ENCODE measurements at regions not wholly inside any gene's neighbourhood (a gene's known extent, or its start where the extent isn't known, plus 50 kb on each side); places are given as distances from the start of the nearest gene placed in this dataset.

DNA sequence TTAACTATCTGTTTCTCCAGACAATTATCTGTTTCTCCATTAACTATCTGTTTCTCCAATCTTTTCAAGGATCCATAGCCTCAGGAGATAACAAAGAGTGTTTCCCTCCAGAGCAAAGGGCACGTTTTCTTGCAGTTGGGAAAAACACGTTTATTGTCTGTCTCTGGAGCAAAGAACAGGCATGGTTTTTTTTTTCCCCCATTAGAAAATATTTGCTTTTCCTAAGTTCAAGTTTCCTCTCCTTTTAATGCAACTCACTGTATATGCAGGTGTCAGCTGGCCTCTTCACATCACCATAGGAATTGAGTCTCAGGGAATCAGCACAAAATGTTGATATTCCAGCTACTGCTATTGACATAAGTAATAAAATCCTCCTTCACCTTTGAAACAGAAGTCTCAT, 984.4 kb downstream of the RAB28 start:
- Histone ChIP-seq H2BK5ac (ENCODE audit: low read depth, low read length, poor library complexity, severe bottlenecking) (no peak overlapping the region), H3K4ac (ENCODE audit: low read depth, low read length) (no peak overlapping the region), H2AK5ac (ENCODE audit: low read depth, low read length) (no peak overlapping the region), H3K27ac (ENCODE audit: insufficient read depth, low read length) (no peak overlapping the region), H3K56ac (ENCODE audit: extremely low read depth, insufficient read depth, low read length) (no peak overlapping the region), H4K91ac (ENCODE audit: insufficient read depth, low read depth, low read length) (no peak overlapping the region), H3K9me1 (ENCODE audit: insufficient read depth, low read length) (no peaks in the 10 kb centered on the region), H3K36me3 (ENCODE audit: control insufficient read depth, insufficient read depth, low read length) (no peaks in the 10 kb centered on the region), H3K9me3 (ENCODE audit: control insufficient read depth, insufficient read depth, low read length) (peaks cover 11% of the 10 kb centered on the region), H2AFZ (replicated peaks; ENCODE audit: low read length, poor library complexity) (no peak overlapping the region), H3K14ac (replicated peaks; ENCODE audit: low read depth, low read length) (no peak overlapping the region), H2BK20ac (ENCODE audit: low read depth, low read length) (no peak overlapping the region), H2AK9ac (replicated peaks; ENCODE audit: low read depth, low read length, poor library complexity) (no peak overlapping the region), H3K4me2 (ENCODE audit: low read depth, low read length) (no peak overlapping the region), H2BK120ac (ENCODE audit: low read depth, low read length) (no peak overlapping the region), H4K8ac (ENCODE audit: low read depth in 2 of 2, low read length in 2 of 2) (no peak overlapping the region), H4K20me1 (ENCODE audit: insufficient read depth, low read length) (no peaks in the 10 kb centered on the region), H3K18ac (ENCODE audit: low read depth, low read length) (no peak overlapping the region), H4K5ac (ENCODE audit: low read depth, low read length) (no peak overlapping the region), H3K27me3 (ENCODE audit: control insufficient read depth, insufficient read depth, low read length) (no peaks in the 10 kb centered on the region), H3K4me1 (ENCODE audit: control insufficient read depth, insufficient read depth, low read length) (no peaks in the 10 kb centered on the region), H3K4me3 (ENCODE audit: insufficient read depth, low read depth, low read length) (no peak overlapping the region), H3K9ac (ENCODE audit: low read depth, low read length) (no peak overlapping the region), H3K23ac (ENCODE audit: low read depth, low read length) (no peak overlapping the region), H2BK15ac (ENCODE audit: low read depth, low read length) (no peak overlapping the region), H3K79me1 (ENCODE audit: low read depth in 1 of 2, low read length in 2 of 2) (no peaks in the 10 kb centered on the region)
- in situ Hi-C loops (cut with MboI; ENCODE audit: low sequenced_read_pairs) (no loop called here), intact Hi-C loops (cut with micrococcal nuclease) (no loop called here), dilution Hi-C loops (cut with HindIII; ENCODE audit: low sequenced_read_pairs, unreplicated experiment) (no loop called here)
- POLR2A ChIA-PET (ENCODE audit: unreplicated experiment): no interaction called here
- no CpG with 5 or more reads among the region's 2 CpGs for WGBS, 2 experiments (ENCODE audit: extremely low coverage in 2 of 2, insufficient read length in 1 of 2)
- no TSS peak for BruUV-seq (replicated peaks)
- TF ChIP-seq CEBPB (IDR thresholded peaks at IDR 0.05; ENCODE audit: low read depth, low read length): no peak
- TF ChIP-seq BHLHE40 (IDR thresholded peaks at IDR 0.05; ENCODE audit: low read depth, low read length): no peak
- TF ChIP-seq, protein P1, sequence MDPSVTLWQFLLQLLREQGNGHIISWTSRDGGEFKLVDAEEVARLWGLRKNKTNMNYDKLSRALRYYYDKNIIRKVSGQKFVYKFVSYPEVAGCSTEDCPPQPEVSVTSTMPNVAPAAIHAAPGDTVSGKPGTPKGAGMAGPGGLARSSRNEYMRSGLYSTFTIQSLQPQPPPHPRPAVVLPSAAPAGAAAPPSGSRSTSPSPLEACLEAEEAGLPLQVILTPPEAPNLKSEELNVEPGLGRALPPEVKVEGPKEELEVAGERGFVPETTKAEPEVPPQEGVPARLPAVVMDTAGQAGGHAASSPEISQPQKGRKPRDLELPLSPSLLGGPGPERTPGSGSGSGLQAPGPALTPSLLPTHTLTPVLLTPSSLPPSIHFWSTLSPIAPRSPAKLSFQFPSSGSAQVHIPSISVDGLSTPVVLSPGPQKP (IDR thresholded peaks at IDR 0.05; ENCODE audit: borderline replicate concordance, low read depth, low read length): no peak
- no peak for TF ChIP-seq RFX5 (IDR thresholded peaks at IDR 0.05; ENCODE audit: low read depth, low read length)
- TF ChIP-seq SMC3 (IDR thresholded peaks at IDR 0.05; ENCODE audit: low read depth, low read length): no peak
- no peak for TF ChIP-seq RAD21 (IDR thresholded peaks at IDR 0.05; ENCODE audit: low read length)
- no peak for TF ChIP-seq MXI1 (IDR thresholded peaks at IDR 0.05; ENCODE audit: borderline replicate concordance, low read depth, low read length)
- TF ChIP-seq, protein P2, sequence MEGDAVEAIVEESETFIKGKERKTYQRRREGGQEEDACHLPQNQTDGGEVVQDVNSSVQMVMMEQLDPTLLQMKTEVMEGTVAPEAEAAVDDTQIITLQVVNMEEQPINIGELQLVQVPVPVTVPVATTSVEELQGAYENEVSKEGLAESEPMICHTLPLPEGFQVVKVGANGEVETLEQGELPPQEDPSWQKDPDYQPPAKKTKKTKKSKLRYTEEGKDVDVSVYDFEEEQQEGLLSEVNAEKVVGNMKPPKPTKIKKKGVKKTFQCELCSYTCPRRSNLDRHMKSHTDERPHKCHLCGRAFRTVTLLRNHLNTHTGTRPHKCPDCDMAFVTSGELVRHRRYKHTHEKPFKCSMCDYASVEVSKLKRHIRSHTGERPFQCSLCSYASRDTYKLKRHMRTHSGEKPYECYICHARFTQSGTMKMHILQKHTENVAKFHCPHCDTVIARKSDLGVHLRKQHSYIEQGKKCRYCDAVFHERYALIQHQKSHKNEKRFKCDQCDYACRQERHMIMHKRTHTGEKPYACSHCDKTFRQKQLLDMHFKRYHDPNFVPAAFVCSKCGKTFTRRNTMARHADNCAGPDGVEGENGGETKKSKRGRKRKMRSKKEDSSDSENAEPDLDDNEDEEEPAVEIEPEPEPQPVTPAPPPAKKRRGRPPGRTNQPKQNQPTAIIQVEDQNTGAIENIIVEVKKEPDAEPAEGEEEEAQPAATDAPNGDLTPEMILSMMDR (conservative IDR thresholded peaks at IDR 0.05; ENCODE audit: low read depth, low read length): no peak
- TF ChIP-seq POLR2A (IDR thresholded peaks at IDR 0.05; ENCODE audit: low read depth, low read length): no peak
- CTCF ChIA-PET: no interaction called here
- no peak for ATAC-seq (ENCODE audit: low read depth)
- no peak for DNase-seq
